Brain microvascular endothelial cell (primary cell): ENCODE measurements at regions not wholly inside any gene's neighbourhood (a gene's known extent, or its start where the extent isn't known, plus 50 kb on each side); places are given as distances from the start of the nearest gene placed in this dataset.

ENCODE experiments used
- DNase-seq: peaks from one replicate; pipeline ENCODE4 v3.0.0-alpha.2; 2020
- H3K27ac ChIP-seq: fragments of 250-450 bp; sonication (Bioruptor Pico); 2 replicates; pipeline ENCODE4 v1.5.1; 2020; ENCODE audit warnings: mild to moderate bottlenecking, moderate library complexity
- H3K27me3 ChIP-seq: fragments of 250-450 bp; sonication (Bioruptor Pico); replicated peaks from 2 replicates; pipeline ENCODE4 v1.5.1; 2020; ENCODE audit warnings: mild to moderate bottlenecking
- H3K36me3 ChIP-seq: fragments of 250-450 bp; sonication (Bioruptor Pico); replicated peaks from 2 replicates; pipeline ENCODE4 v1.5.1; 2020; ENCODE audit warnings: mild to moderate bottlenecking
- H3K4me3 ChIP-seq: 2 replicates; pipeline ENCODE4 v1.5.1; 2011; ENCODE audit warnings: low read depth, mild to moderate bottlenecking, control low read depth, low read length, moderate library complexity
- CTCF ChIP-seq: IDR thresholded peaks from 2 replicates; pipeline ENCODE4 v1.5.1; 2011; ENCODE audit warnings: low read depth, mild to moderate bottlenecking, moderate library complexity, low read length, control low read depth, inconsistent platforms; ENCODE audit errors: missing control alignments
- in situ Hi-C: cut with HindIII; loops from 2 replicates; pipeline ENCODE4 v1.10.0; 2017; ENCODE audit warnings: low sequenced_read_pairs, low pct_ligation_motif_present

- no peaks in the 10 kb centered on the region for H3K27me3 ChIP-seq
- H3K4me3 ChIP-seq, result no peak overlapping the region
- H3K36me3 ChIP-seq, result no peaks in the 10 kb centered on the region
- in situ Hi-C loops, result no loop called here
- no peak overlapping the region for H3K27ac ChIP-seq
- DNase-seq, result no peak
- TF ChIP-seq CTCF, result no peak
Measured at GRCh38 chr6:105882121-105882803, 203.9 kb upstream of the PRDM1 start.

GRCh38 chr6:105881608-105882007 is 204.5 kb upstream of the PRDM1 start:
- Histone ChIP-seq H3K36me3 (no peaks in the 10 kb centered on the region), H3K27me3 (no peaks in the 10 kb centered on the region), H3K4me3 (no peak overlapping the region), H3K27ac (no peak overlapping the region)
- TF ChIP-seq CTCF, result no peak
- in situ Hi-C loops, result no loop called here
- DNase-seq, result no peak

GRCh38 chr6:105880030-105880492 is 206.1 kb upstream of the PRDM1 start:
- no peak for DNase-seq
- in situ Hi-C loops, result no loop called here
- Histone ChIP-seq H3K4me3 (no peak overlapping the region), H3K27ac (no peak overlapping the region), H3K27me3 (no peaks in the 10 kb centered on the region), H3K36me3 (no peaks in the 10 kb centered on the region)
- no peak for TF ChIP-seq CTCF

DNA sequence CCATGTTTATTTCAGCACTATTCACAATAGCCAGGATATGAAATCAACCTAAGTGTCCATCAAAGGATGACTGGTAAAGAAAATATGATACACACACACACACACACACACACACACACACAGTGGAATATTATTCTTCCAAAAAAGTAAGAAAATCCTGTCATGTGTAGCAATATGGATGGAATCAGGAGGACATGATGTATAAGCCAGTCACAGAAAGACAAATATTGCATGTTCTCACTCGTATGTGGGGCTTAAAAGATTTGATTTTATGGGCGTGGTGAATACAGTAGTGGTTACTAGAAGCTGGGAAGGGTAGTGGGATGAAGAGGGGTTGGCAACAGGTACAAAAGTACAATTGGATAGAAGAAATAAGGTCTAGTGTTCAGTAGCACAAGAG is 207.0 kb upstream of the PRDM1 start:
- H3K4me3 ChIP-seq, result no peak overlapping the region
- TF ChIP-seq CTCF, result no peak
- no peaks in the 10 kb centered on the region for H3K36me3 ChIP-seq
- no peak for DNase-seq
- no peak overlapping the region for H3K27ac ChIP-seq
- in situ Hi-C loops, result no loop called here
- H3K27me3 ChIP-seq, result no peaks in the 10 kb centered on the region

DNA sequence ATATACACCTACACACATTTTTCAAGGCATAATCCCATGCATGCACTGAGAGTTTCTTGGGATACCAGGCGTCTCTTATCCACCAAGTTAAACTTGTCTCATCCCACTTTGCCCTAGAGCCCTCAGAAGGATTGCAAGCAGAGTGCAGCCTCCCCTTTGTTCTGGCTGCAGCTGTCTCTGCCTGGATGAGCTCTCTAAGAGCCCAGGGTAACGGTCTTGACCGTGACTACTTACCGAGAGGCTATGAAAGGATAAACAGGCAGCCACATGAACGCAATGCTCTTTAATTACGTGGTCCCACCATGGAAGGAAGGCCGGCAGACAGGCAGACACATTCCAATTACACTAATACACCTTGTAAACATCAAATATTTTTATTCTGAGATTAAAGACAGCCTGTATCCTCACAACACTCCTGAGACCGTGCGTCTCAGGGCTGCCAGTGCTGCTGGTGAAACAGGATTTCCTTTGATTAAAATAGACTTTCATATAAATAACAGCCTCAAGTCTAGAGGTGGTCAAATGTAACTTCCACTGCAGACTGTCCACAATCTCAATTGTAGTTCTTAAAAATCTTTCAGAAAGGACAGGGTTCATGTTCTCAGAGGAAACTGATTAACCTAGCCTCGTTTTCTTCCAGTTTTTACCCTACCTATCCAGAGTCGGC is 210.0 kb upstream of the PRDM1 start:
- TF ChIP-seq CTCF, result no peak
- H3K4me3 ChIP-seq, result no peak overlapping the region
- no peak overlapping the region for H3K27ac ChIP-seq
- in situ Hi-C loops, result no loop called here
- H3K36me3 ChIP-seq, result no peaks in the 10 kb centered on the region
- H3K27me3 ChIP-seq, result no peaks in the 10 kb centered on the region
- DNase-seq, result no peak
